Uterus (tissue), 2 donors: ENCODE measurements at regions not wholly inside any gene's neighbourhood (a gene's known extent, or its start where the extent isn't known, plus 50 kb on each side); places are given as distances from the start of the nearest gene placed in this dataset.

ENCODE experiments used
- POLR2A ChIP-seq, 2 donors: fragments of 450-650 bp; IDR thresholded peaks; one replicate each; pipeline ENCODE4 v1.6.1; 2016; ENCODE audit warnings: antibody characterized with exemption in 2 of 2, mild to moderate bottlenecking in 1 of 2, moderate library complexity in 1 of 2
- TF ChIP-seq, protein P1 (sequence below), 4 experiments: fragments of 200-600 bp in 2 of 4; fragments of 450-650 bp in 2 of 4; sonication (generic) in 2 of 4; IDR thresholded peaks; one replicate each; pipeline ENCODE4 v1.5.1; 2016 to 2019; ENCODE audit warnings: antibody characterized with exemption in 4 of 4, mild to moderate bottlenecking in 2 of 4, moderate library complexity in 1 of 4

DNA sequence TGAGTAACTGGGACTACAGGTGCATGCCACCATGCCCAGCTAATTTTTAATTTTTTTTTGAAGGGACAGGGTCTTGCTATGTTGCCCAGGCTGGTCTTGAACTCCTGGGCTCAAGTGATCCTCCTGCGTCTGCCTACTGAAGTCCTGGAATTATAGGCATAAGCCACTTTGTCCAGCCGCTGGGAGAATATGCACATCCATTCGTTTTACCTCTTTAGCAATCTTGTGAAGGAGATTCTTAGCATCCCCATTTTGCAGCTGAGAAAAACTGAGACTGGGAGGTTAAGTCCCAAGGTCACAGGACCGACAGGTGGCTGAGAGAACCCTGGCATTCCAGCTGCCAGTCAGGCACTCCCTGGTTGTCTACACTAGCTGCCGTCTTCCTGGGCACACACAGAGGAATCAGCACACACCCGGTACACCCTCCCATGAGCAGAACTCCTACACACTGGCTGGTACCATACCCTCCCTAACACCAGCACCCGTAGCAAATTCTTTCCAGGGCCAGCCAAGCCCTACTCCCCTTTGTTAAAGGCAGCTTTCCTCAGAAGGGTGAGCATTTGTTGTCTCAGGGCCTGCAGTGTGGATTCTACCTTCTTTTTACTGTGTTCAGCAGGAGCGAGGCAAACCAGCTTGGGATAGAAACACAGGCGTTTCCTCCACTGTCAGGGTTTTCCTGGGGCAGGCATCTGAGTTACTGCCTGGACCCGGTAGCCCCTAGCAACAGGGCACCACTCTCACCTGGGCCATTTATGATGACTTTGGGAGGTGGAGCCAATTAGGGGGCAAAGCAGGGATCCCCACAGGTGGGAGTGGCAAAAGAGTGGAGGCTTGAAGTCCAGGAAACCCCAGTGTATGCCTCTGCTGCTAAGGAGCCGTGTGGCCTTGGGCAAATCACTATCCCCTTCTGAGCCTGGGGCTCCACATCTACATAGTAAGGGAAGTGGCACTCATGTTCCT is 70.2 kb downstream of the IRF2BPL start:
- TF ChIP-seq, protein P1, sequence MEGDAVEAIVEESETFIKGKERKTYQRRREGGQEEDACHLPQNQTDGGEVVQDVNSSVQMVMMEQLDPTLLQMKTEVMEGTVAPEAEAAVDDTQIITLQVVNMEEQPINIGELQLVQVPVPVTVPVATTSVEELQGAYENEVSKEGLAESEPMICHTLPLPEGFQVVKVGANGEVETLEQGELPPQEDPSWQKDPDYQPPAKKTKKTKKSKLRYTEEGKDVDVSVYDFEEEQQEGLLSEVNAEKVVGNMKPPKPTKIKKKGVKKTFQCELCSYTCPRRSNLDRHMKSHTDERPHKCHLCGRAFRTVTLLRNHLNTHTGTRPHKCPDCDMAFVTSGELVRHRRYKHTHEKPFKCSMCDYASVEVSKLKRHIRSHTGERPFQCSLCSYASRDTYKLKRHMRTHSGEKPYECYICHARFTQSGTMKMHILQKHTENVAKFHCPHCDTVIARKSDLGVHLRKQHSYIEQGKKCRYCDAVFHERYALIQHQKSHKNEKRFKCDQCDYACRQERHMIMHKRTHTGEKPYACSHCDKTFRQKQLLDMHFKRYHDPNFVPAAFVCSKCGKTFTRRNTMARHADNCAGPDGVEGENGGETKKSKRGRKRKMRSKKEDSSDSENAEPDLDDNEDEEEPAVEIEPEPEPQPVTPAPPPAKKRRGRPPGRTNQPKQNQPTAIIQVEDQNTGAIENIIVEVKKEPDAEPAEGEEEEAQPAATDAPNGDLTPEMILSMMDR (IDR thresholded peaks at IDR 0.05): no peak
- no peak for TF ChIP-seq POLR2A (IDR thresholded peaks at IDR 0.05)
